SK-N-SH (cell line): ENCODE measurements at regions not wholly inside any gene's neighbourhood (a gene's known extent, or its start where the extent isn't known, plus 50 kb on each side); places are given as distances from the start of the nearest gene placed in this dataset.

Experiments
- CTCF ChIA-PET: fragments of 300-600, 350-600 bp; formaldehyde crosslinking; extraction: SDS; loops from one replicate; lab custom pipeline; 2021; lab: Yijun Ruan, JAX
- POLR2A ChIA-PET: fragments of 350-600 bp; sonication (Branson Sonifier 250); formaldehyde crosslinking; extraction: SDS; loops from one replicate; lab custom pipeline; 2020; ENCODE audit warnings: antibody characterized with exemption, inconsistent platforms; lab: Yijun Ruan, JAX
- DNase-seq: peaks from one replicate; pipeline ENCODE4 v3.0.0; 2012
- H2AFZ ChIP-seq: fragments of 200-600 bp; sonication (generic); 2 replicates; pipeline ENCODE4 v1.8.1; 2016; ENCODE audit warnings: antibody characterized with exemption, mild to moderate bottlenecking, low read depth
- H3F3A ChIP-seq: fragments of 200-600 bp; sonication (generic); replicated peaks from 2 replicates; pipeline ENCODE3; 2016; ENCODE audit warnings: antibody characterized with exemption, mild to moderate bottlenecking; ENCODE audit not compliant: insufficient read depth
- H3K27ac ChIP-seq, 2 experiments: fragments of 200-500 bp in 1 of 2; fragments of 200-600 bp in 1 of 2; sonication (Bioruptor generic) in 1 of 2; sonication (generic), shearing (Covaris generic) in 1 of 2; 2 replicates each; pipeline versions ENCODE4 v1.5.1 to v1.6.1; 2014 to 2016; ENCODE audit warnings: low read depth in 2 of 2, inconsistent platforms in 1 of 2, low read length in 1 of 2, mild to moderate bottlenecking in 1 of 2, mixed read lengths in 1 of 2
- H3K27me3 ChIP-seq: fragments of 200-600 bp; sonication (generic), shearing (Covaris generic); 2 replicates; pipeline ENCODE4 v1.6.1; 2016; ENCODE audit warnings: mixed run types; ENCODE audit not compliant: insufficient read depth
- H3K36me3 ChIP-seq, 2 experiments: fragments of 200-500 bp in 1 of 2; fragments of 200-600 bp in 1 of 2; sonication (Bioruptor generic) in 1 of 2; sonication (generic) in 1 of 2; replicated peaks in 1 of 2; 2 replicates each; pipeline versions ENCODE3 to v1.5.1; 2014 to 2016; ENCODE audit warnings: low read length in 1 of 2, mild to moderate bottlenecking in 1 of 2; ENCODE audit not compliant: insufficient read depth in 2 of 2, control insufficient read depth in 1 of 2
- H3K4me1 ChIP-seq, 2 experiments: fragments of 200-500 bp in 1 of 2; fragments of 200-600 bp in 1 of 2; sonication (Bioruptor generic) in 1 of 2; sonication (generic), shearing (Covaris generic) in 1 of 2; 2 replicates each; pipeline versions ENCODE4 v1.5.1 to v1.6.1; 2014 to 2016; ENCODE audit warnings: low read depth in 1 of 2, low read length in 1 of 2, mixed run types in 1 of 2; ENCODE audit not compliant: insufficient read depth in 2 of 2, control insufficient read depth in 1 of 2
- H3K4me2 ChIP-seq: fragments of 200-600 bp; sonication (generic), shearing (Covaris generic); 2 replicates; pipeline ENCODE4 v1.6.1; 2017; ENCODE audit warnings: mixed run types
- H3K4me3 ChIP-seq, 2 experiments: fragments of 200-500 bp in 1 of 2; fragments of 200-600 bp in 1 of 2; sonication (Bioruptor generic) in 1 of 2; sonication (generic), shearing (Covaris generic) in 1 of 2; 2 replicates each; pipeline versions ENCODE4 v1.5.1 to v1.8.1; 2014 to 2016; ENCODE audit warnings: low read depth in 2 of 2, inconsistent platforms in 1 of 2, low read length in 1 of 2, mild to moderate bottlenecking in 1 of 2, mixed read lengths in 1 of 2, moderate library complexity in 1 of 2
- H3K79me2 ChIP-seq: fragments of 200-600 bp; sonication (generic); 2 replicates; pipeline ENCODE4 v1.8.1; 2017; ENCODE audit warnings: mild to moderate bottlenecking; ENCODE audit not compliant: insufficient read depth
- H3K9ac ChIP-seq: fragments of 200-600 bp; sonication (generic); 2 replicates; pipeline ENCODE4 v1.6.1; 2017; ENCODE audit warnings: mixed run types
- H3K9me2 ChIP-seq: fragments of 200-600 bp; sonication (generic); 2 replicates; pipeline ENCODE4 v1.6.1; 2017; ENCODE audit warnings: mixed run types
- H3K9me3 ChIP-seq: fragments of 200-600 bp; sonication (generic); 2 replicates; pipeline ENCODE4 v1.6.1; 2017; ENCODE audit warnings: mixed run types, mild to moderate bottlenecking, moderate library complexity
- H4K20me1 ChIP-seq: fragments of 200-600 bp; sonication (generic); 2 replicates; pipeline ENCODE4 v1.6.1; 2017; ENCODE audit warnings: mild to moderate bottlenecking, mixed run types; ENCODE audit not compliant: insufficient read depth
- CTCF ChIP-seq: fragments of 200-600 bp; sonication (generic); IDR thresholded peaks from 2 replicates; pipeline ENCODE4 v1.6.1; 2017; ENCODE audit warnings: antibody characterized with exemption, mild to moderate bottlenecking, moderate library complexity
- ELF1 ChIP-seq: IDR thresholded peaks from 2 replicates; pipeline ENCODE4 v1.4.0; 2012
- EP300 ChIP-seq, 2 experiments: IDR thresholded peaks; 2 replicates each; pipeline versions ENCODE4 v1.4.0 to v1.6.1; 2012; ENCODE audit warnings: borderline replicate concordance in 1 of 2, low read depth in 1 of 2, low read length in 1 of 2
- EZH2phosphoT487 ChIP-seq: fragments of 200-600 bp; sonication (generic); IDR thresholded peaks from 2 replicates; pipeline ENCODE4 v1.6.1; 2017; ENCODE audit warnings: low read depth, mixed run types, mild to moderate bottlenecking, antibody characterized with exemption, moderate library complexity, borderline replicate concordance
- FOXM1 ChIP-seq: IDR thresholded peaks from 2 replicates; pipeline ENCODE4 v1.4.0; 2012; ENCODE audit warnings: low read depth, mild to moderate bottlenecking
- GABPA ChIP-seq: IDR thresholded peaks from 2 replicates; pipeline ENCODE4 v1.4.0; 2012; ENCODE audit warnings: low read depth, mild to moderate bottlenecking
- GATA2 ChIP-seq: sonication (generic); formaldehyde crosslinking; IDR thresholded peaks from 2 replicates; pipeline ENCODE4 v1.5.0; 2020; ENCODE audit warnings: mild to moderate bottlenecking, missing genetic modification reagents
- IRF3 ChIP-seq: fragments of 150-350 bp; IDR thresholded peaks from 2 replicates; pipeline ENCODE4 v1.6.1; 2016; ENCODE audit warnings: mild to moderate bottlenecking, low read depth, low read length
- JUND ChIP-seq: IDR thresholded peaks from 2 replicates; pipeline ENCODE4 v1.4.0; 2012
- NFIC ChIP-seq: IDR thresholded peaks from 2 replicates; pipeline ENCODE4 v1.4.0; 2012; ENCODE audit warnings: borderline replicate concordance
- NRF1 ChIP-seq: IDR thresholded peaks from 2 replicates; pipeline ENCODE4 v1.6.1; 2012; ENCODE audit warnings: low read depth, mild to moderate bottlenecking, low read length
- PBX3 ChIP-seq: IDR thresholded peaks from 2 replicates; pipeline ENCODE4; 2012
- POLR2AphosphoS5 ChIP-seq: IDR thresholded peaks from 2 replicates; pipeline ENCODE4 v1.6.1; 2012; ENCODE audit warnings: low read depth, low read length
- RAD21 ChIP-seq: IDR thresholded peaks from 2 replicates; pipeline ENCODE4 v1.6.1; 2012; ENCODE audit warnings: mild to moderate bottlenecking, low read length
- RCOR1 ChIP-seq: fragments of 150-350 bp; IDR thresholded peaks from 2 replicates; pipeline ENCODE4 v1.6.1; 2017; ENCODE audit warnings: antibody characterized with exemption, low read length
- RFX5 ChIP-seq: IDR thresholded peaks from 2 replicates; pipeline ENCODE4 v1.6.1; 2012; ENCODE audit warnings: mild to moderate bottlenecking, improper control_type of control experiment, low read length
- RXRA ChIP-seq: IDR thresholded peaks from 2 replicates; pipeline ENCODE4 v1.4.0; 2012; ENCODE audit warnings: low read depth, mild to moderate bottlenecking, borderline replicate concordance
- SIN3A ChIP-seq: IDR thresholded peaks from 2 replicates; pipeline ENCODE4 v1.6.1; 2012; ENCODE audit warnings: low read depth, mild to moderate bottlenecking, low read length, moderate library complexity, borderline replicate concordance
- TAF1 ChIP-seq: IDR thresholded peaks from 2 replicates; pipeline ENCODE4 v1.6.1; 2012; ENCODE audit warnings: low read depth, mild to moderate bottlenecking, low read length, moderate library complexity, borderline replicate concordance
- TCF12 ChIP-seq: IDR thresholded peaks from 2 replicates; pipeline ENCODE4 v1.4.0; 2012
- TEAD4 ChIP-seq: IDR thresholded peaks from 2 replicates; pipeline ENCODE4 v1.4.0; 2012; ENCODE audit warnings: mild to moderate bottlenecking, borderline replicate concordance; ENCODE audit not compliant: insufficient read depth
- YY1 ChIP-seq: IDR thresholded peaks from 2 replicates; pipeline ENCODE4 v1.4.0; 2012; ENCODE audit warnings: low read depth, mild to moderate bottlenecking
- WGBS: methylation state at CpG from one replicate; pipeline ENCODE4 v1.1.6; 2017; ENCODE audit warnings: low lambda C conversion rate; 5-methylcytosine and 5-hydroxymethylcytosine counted together
- TF ChIP-seq, protein P1 (sequence below): IDR thresholded peaks from 2 replicates; pipeline ENCODE4 v1.4.0; 2012; ENCODE audit warnings: low read depth, borderline replicate concordance
- TF ChIP-seq, protein P2 (sequence below): IDR thresholded peaks from 2 replicates; pipeline ENCODE4 v1.4.0; 2012; ENCODE audit warnings: low read depth

DNA sequence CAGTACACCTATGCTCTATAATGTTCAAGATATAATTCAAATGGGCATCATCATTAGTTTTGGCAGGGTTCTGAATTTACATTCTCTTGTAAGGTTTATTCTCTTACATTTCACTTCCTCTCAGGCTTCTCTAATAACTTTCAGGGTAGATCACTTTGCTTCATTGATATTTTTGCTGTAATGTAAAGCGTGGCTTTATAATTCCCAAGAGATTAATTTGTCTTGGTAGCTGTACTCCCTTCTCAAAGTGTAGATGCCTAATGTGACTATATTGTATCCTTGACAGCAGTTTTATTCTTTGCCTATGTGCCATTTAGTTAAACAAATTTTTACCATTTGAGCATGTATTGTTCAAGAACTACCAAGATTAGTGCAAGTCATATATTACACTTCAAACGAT lies 889.1 kb downstream of the TAF11L14 start:
- no peak overlapping the region for H3K27ac ChIP-seq
- no peaks in the 10 kb centered on the region for H3K4me1 ChIP-seq
- ChIA-PET POLR2A (no interaction called here), CTCF (no interaction called here)
- H3F3A ChIP-seq, result no peaks in the 10 kb centered on the region
- DNase-seq, result no peak
- no peaks in the 10 kb centered on the region for H4K20me1 ChIP-seq
- TF ChIP-seq RFX5, result no peak
- TF ChIP-seq FOXM1, result no peak
- TF ChIP-seq CTCF, result no peak
- TF ChIP-seq IRF3, result no peak
- no peak for TF ChIP-seq TCF12
- no peak for TF ChIP-seq ELF1
- no peak for TF ChIP-seq RCOR1
- TF ChIP-seq TEAD4, result no peak
- TF ChIP-seq NFIC, result no peak
- no peak for TF ChIP-seq PBX3
- no peak for TF ChIP-seq EP300 (IDR thresholded peaks at IDR 0.05; ENCODE audit: borderline replicate concordance in 1 of 2, low read depth in 1 of 2, low read length in 1 of 2)
- TF ChIP-seq GATA2 (CRISPR knock-in tag), result no peak
- no peak for TF ChIP-seq TAF1
- TF ChIP-seq JUND, result no peak
- TF ChIP-seq YY1, result no peak
- no peak for TF ChIP-seq GABPA
- TF ChIP-seq POLR2AphosphoS5, result no peak
- H3K36me3 ChIP-seq, result no peaks in the 10 kb centered on the region
- no peaks in the 10 kb centered on the region for H3K27me3 ChIP-seq
- H3K9ac ChIP-seq, result no peak overlapping the region
- H2AFZ ChIP-seq, result no peak overlapping the region
- no peak overlapping the region for H3K4me3 ChIP-seq
- no peaks in the 10 kb centered on the region for H3K9me2 ChIP-seq
- H3K9me3 ChIP-seq, result no peaks in the 10 kb centered on the region
- WGBS, result 10% methylated on average over 2 of the region's 2 CpGs
- H3K4me2 ChIP-seq, result no peak overlapping the region
- no peaks in the 10 kb centered on the region for H3K79me2 ChIP-seq

- POLR2A ChIA-PET, result no interaction called here
- CTCF ChIA-PET, result no interaction called here
- TF ChIP-seq ELF1 (no peak), FOXM1 (no peak), YY1 (no peak), RXRA (no peak), NRF1 (no peak), EZH2phosphoT487 (no peak), RCOR1 (no peak), SIN3A (no peak), RAD21 (no peak)
- TF ChIP-seq, protein P1, sequence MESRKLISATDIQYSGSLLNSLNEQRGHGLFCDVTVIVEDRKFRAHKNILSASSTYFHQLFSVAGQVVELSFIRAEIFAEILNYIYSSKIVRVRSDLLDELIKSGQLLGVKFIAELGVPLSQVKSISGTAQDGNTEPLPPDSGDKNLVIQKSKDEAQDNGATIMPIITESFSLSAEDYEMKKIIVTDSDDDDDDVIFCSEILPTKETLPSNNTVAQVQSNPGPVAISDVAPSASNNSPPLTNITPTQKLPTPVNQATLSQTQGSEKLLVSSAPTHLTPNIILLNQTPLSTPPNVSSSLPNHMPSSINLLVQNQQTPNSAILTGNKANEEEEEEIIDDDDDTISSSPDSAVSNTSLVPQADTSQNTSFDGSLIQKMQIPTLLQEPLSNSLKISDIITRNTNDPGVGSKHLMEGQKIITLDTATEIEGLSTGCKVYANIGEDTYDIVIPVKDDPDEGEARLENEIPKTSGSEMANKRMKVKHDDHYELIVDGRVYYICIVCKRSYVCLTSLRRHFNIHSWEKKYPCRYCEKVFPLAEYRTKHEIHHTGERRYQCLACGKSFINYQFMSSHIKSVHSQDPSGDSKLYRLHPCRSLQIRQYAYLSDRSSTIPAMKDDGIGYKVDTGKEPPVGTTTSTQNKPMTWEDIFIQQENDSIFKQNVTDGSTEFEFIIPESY, result no peak
- TF ChIP-seq, protein P2, sequence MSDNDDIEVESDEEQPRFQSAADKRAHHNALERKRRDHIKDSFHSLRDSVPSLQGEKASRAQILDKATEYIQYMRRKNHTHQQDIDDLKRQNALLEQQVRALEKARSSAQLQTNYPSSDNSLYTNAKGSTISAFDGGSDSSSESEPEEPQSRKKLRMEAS, result no peak
Observed at GRCh38 chr5:18526792-18527405, 892.6 kb downstream of the TAF11L14 start.

More at GRCh38 chr5:18526792-18527405, 892.6 kb downstream of the TAF11L14 start:
- no peak overlapping the region for H2AFZ ChIP-seq
- H3K79me2 ChIP-seq, result no peaks in the 10 kb centered on the region
- no peak overlapping the region for H3K9ac ChIP-seq
- no peaks in the 10 kb centered on the region for H3K36me3 ChIP-seq
- H3K27ac ChIP-seq, result no peak overlapping the region
- H3K27me3 ChIP-seq, result no peaks in the 10 kb centered on the region
- H3K4me1 ChIP-seq, result no peaks in the 10 kb centered on the region
- WGBS, result 16% methylated on average over 3 of the region's 3 CpGs
- H3K9me2 ChIP-seq, result no peaks in the 10 kb centered on the region
- no peaks in the 10 kb centered on the region for H4K20me1 ChIP-seq
- H3K4me3 ChIP-seq, result no peak overlapping the region
- H3F3A ChIP-seq, result no peaks in the 10 kb centered on the region
- DNase-seq, result no peak
- H3K4me2 ChIP-seq, result no peak overlapping the region
- no peaks in the 10 kb centered on the region for H3K9me3 ChIP-seq
